HepG2 (cell line): ENCODE measurements at regions not wholly inside any gene's neighbourhood (a gene's known extent, or its start where the extent isn't known, plus 50 kb on each side); places are given as distances from the start of the nearest gene placed in this dataset.

Experiments used
- ELF1 ChIP-seq: sonication (generic); formaldehyde crosslinking; IDR thresholded peaks from 2 replicates; pipeline ENCODE4 v1.4.0; 2020; ENCODE audit warnings: missing genetic modification reagents
- IRF9 ChIP-seq: sonication (generic); formaldehyde crosslinking; IDR thresholded peaks from 2 replicates; pipeline ENCODE4 v1.8.0; 2022; ENCODE audit warnings: missing genetic modification reagents, mild to moderate bottlenecking, borderline replicate concordance
- SRSF4 ChIP-seq: fragments of 200-400 bp; formaldehyde crosslinking; IDR thresholded peaks from one replicate; pipeline ENCODE4 v1.6.1; 2018; ENCODE audit warnings: mild to moderate bottlenecking, low read depth, low read length, moderate library complexity; ENCODE audit not compliant: poor library complexity, severe bottlenecking
- ZBTB7A ChIP-seq: sonication (generic); formaldehyde crosslinking; IDR thresholded peaks from 2 replicates; pipeline ENCODE4 v1.8.0; 2022; ENCODE audit warnings: mild to moderate bottlenecking, missing genetic modification reagents
- ZNF44 ChIP-seq: sonication (generic); formaldehyde crosslinking; IDR thresholded peaks from 2 replicates; pipeline ENCODE4 v1.5.1; 2020; ENCODE audit warnings: mild to moderate bottlenecking, missing genetic modification reagents
- ZNF800 ChIP-seq: sonication (generic); formaldehyde crosslinking; IDR thresholded peaks from 2 replicates; pipeline ENCODE4 v1.4.0; 2020; ENCODE audit warnings: missing genetic modification reagents
- TF ChIP-seq, protein P1 (sequence below): sonication (generic); formaldehyde crosslinking; IDR thresholded peaks from 2 replicates; pipeline ENCODE4 v1.4.0; 2020; ENCODE audit warnings: missing genetic modification reagents
- TF ChIP-seq, protein P2 (sequence below): sonication (generic); formaldehyde crosslinking; IDR thresholded peaks from 2 replicates; pipeline ENCODE4 v1.4.0; 2020; ENCODE audit warnings: missing genetic modification reagents

GRCh38 chr7:16353226-16353625 is 68.1 kb downstream of the CRPPA start (continued):
- TF ChIP-seq IRF9 (CRISPR knock-in tag) = no peak
- TF ChIP-seq ZNF800 = no peak
- TF ChIP-seq, protein P1, sequence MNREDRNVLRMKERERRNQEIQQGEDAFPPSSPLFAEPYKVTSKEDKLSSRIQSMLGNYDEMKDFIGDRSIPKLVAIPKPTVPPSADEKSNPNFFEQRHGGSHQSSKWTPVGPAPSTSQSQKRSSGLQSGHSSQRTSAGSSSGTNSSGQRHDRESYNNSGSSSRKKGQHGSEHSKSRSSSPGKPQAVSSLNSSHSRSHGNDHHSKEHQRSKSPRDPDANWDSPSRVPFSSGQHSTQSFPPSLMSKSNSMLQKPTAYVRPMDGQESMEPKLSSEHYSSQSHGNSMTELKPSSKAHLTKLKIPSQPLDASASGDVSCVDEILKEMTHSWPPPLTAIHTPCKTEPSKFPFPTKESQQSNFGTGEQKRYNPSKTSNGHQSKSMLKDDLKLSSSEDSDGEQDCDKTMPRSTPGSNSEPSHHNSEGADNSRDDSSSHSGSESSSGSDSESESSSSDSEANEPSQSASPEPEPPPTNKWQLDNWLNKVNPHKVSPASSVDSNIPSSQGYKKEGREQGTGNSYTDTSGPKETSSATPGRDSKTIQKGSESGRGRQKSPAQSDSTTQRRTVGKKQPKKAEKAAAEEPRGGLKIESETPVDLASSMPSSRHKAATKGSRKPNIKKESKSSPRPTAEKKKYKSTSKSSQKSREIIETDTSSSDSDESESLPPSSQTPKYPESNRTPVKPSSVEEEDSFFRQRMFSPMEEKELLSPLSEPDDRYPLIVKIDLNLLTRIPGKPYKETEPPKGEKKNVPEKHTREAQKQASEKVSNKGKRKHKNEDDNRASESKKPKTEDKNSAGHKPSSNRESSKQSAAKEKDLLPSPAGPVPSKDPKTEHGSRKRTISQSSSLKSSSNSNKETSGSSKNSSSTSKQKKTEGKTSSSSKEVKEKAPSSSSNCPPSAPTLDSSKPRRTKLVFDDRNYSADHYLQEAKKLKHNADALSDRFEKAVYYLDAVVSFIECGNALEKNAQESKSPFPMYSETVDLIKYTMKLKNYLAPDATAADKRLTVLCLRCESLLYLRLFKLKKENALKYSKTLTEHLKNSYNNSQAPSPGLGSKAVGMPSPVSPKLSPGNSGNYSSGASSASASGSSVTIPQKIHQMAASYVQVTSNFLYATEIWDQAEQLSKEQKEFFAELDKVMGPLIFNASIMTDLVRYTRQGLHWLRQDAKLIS = no peak
- TF ChIP-seq, protein P2, sequence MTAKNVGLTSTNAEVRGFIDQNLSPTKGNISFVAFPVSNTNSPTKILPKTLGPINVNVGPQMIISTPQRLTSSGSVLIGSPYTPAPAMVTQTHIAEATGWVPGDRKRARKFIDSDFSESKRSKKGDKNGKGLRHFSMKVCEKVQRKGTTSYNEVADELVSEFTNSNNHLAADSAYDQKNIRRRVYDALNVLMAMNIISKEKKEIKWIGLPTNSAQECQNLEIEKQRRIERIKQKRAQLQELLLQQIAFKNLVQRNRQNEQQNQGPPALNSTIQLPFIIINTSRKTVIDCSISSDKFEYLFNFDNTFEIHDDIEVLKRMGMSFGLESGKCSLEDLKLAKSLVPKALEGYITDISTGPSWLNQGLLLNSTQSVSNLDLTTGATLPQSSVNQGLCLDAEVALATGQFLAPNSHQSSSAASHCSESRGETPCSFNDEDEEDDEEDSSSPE = no peak
- no peak for TF ChIP-seq SRSF4
- no peak for TF ChIP-seq ZNF44 (CRISPR knock-in tag)
- no peak for TF ChIP-seq ZBTB7A (CRISPR knock-in tag)
- no peak for TF ChIP-seq ELF1 (CRISPR knock-in tag)
